ENCODE measurements at regions not wholly inside any gene's neighbourhood (a gene's known extent, or its start where the extent isn't known, plus 50 kb on each side); places are given as distances from the start of the nearest gene placed in this dataset.

DNA sequence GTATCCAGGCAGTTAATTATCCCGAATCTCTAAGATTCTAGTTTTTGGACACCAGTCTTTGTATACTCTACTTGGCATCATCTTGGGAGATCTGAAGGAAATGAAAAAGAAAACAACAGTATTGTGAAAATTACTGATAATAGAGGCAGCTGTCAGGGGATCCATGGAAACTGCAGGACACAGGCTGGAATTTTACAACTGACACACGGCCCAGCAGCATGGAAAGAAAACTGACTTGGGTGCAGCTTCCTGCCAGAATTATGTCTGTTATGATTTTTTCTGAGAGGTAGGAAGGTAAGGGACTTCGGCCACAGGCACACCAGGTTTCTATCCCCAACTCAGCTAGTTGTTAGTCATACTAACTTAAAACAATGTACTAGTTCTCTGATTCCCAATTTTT lies 57.7 kb upstream of the ERBB4 start:
- DNase-seq = no peak

DNA sequence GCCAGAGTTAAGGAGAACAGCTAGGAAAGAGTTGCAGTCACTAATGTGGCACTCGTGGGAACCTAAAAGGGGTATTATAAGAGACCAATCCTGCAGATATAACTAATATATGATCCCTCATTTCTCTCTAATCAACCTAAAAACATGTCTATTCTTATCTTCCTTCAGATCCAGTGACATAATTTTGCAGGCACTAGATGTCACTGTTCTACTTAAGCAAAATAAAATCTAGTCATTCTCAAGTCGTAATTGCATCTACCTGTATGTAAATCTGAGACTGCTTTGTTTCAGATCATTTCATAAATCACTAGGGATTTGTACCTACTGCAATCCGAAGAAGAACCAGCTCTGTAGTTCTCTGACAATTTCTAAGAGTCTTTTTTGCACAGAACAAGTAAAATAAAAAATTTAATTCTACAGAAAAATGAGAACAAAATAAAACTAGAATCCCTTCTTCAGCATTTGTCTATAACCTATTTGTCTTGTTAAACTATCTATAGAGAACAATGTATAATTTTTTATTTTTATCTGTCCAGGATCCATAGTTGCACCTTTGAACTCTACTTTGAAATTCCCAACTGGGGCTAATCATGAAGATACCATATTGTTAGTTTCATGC lies 56.5 kb upstream of the ERBB4 start:
- DNase-seq = peak; percentile 51

DNA sequence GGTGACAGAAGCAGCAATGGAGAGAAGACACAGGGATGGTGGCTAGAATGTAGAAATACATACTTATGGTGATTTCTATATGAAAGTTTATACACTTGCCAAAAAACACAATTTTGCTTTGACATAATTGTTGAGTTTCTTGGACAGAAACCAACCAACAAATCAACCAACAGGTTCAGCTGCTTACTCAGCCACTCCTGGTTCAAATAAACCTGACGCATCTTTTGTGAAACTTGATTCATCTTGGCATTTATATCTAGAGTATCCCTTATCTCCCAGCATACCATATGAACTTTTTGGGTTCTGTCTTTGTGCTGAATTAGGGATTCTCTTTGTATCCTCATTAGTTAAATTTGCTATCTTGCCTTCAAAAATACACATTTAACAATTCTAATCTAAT lies 54.1 kb upstream of the ERBB4 start:
- no peak for DNase-seq
